CD4-positive, alpha-beta T cell treated with Interleukin-17A for 4 hours (primary cell): ENCODE measurements at regions not wholly inside any gene's neighbourhood (a gene's known extent, or its start where the extent isn't known, plus 50 kb on each side); places are given as distances from the start of the nearest gene placed in this dataset.

Source experiments
- DNase-seq: peaks from one replicate; pipeline ENCODE4 v3.0.0-alpha.2; 2020; ENCODE audit warnings: mixed read lengths

DNA sequence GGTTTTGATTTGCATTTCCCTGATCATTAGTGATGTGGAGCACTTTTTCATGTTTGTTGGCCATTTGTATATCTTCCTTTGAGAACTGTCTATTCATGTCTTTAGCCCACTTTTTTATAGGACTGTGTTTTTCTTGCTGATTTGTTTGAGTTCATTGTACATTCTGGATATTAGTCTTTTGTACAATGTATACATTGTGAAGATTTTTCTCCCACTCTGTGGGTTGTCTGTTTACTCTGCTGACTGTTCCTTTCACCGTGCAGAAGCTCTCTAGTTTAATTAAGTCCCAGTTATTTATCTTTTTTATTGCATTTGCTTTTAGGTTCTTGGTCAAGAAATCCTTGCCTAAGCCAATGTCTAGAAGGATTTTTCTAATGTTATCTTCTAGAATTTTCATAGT is 91.1 kb upstream of the ATP11B start:
- no peak for DNase-seq

DNA sequence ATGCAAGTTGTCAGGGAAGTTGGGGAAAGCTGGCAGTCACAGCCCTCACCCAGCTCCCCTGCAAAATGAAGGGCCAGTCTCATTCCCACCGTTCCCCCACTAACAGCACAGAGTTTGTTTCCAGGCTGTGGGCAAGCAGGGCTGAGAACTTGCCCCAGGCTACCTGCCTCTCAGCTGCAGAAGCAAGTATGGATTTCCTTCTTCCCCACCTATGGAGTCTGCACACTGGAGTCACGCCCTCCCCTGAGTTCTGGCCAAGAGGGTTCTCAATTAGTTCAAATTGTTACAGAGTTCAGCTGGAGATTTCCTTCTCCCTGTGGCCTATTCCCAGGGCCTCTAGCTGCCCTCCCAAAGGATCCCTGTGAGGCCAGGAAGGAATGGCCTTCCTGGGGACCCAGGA is 90.1 kb upstream of the ATP11B start:
- DNase-seq, result no peak

DNA sequence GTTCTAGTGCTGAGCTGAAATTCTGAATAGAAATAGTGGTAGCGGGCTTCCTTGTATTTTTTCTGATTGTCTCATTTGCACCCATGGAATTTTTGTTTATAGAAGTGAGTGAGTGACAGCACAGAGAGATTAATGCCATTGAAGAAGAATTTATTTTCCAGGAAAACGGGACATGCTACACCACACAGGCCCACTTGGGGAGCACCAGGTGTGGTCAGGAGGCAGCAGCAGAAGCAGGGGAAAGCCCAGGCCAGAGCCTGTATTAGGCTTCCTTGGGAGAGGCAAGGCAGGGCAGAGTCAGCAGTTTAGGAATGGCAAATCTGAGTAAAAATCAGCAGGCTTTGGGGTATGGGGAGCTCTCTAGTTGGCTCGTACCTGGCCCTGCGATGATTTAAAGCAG is 88.4 kb upstream of the ATP11B start:
- no peak for DNase-seq

DNA sequence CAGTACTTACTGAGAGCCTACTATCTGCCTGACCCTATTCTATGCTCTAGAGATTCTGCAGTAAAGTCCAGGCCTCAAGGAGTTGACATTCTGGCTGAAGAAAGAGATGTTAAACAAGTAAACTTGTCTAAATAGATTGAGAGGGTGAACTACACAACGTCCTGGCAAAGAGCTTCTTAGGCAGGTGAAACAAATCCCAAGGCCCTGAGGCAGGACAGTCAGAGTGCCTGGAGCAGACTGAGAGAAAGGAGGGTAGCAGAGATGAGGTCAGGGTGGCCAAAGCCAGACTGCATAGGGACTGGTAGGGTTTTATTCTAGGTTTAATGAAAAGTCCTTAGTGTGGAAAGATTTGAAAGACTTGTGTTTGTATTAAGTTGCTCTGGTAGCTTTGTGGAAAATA is 84.5 kb upstream of the ATP11B start:
- no peak for DNase-seq

DNA sequence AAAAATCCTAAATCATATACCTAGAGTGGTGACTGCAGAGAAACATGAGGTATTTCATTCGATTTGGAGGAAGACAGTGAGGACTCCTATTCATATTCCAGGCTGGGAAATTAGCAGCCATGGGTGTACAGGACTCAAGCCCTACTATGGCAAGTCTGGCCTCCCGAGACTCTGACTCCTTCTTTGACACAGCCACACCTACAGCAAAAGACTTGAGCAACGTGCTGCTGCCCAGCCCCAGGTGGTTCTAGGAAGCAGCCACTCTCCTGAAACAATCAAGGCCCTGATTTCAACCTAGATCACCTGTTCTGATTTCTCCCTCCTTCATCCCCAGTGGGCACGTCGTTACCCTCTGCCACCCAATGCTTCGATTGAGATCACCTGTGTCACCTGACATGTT is 84.0 kb upstream of the ATP11B start:
- DNase-seq, result no peak

DNA sequence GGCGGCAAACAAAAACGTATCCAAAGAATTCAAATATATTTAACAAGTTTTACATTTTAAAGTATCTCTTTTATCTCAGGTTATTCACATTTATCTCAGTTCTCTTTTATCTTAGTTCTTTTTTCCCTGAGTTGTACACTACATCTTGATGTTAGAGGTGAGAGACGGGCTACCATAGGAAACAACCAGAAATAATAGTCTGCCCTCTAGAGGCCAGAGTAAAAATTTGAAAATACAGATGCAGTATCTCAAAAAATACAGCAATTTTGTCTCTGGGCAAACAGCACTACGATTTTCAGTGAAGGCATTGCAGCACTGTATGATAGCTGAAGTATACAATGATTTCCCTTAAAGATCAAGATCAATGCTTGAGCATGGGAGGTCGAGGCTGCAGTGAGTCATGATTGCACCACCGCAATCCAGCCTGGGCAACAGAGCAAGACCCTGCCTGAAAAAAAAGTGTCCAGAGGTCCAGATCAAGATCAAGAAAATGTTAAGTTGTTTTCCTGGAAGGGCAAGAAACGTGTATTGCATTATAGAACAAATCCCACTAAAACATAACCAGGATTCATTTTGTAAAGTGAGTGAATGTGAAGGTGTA is 82.6 kb upstream of the ATP11B start:
- DNase-seq, result no peak

DNA sequence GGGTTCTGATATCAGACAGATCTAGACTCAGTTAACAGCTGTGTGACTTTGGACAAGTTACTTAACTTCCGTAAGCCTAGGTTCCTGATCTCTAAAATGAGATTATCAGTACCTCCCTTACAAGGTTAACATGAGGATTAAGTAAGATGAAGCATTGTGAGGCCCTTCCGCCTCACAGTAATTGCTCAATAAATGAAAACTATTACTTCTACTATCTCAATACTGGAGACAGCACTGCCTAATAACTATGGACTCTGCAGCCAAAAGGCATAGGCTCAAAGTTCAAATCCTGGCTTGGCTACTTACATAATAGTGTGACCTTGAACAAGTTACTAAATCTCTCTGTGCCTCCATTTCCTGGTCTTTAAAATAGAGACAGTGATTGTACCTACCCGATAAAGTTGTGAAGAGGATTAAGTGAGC is 82.0 kb upstream of the ATP11B start:
- no peak for DNase-seq

DNA sequence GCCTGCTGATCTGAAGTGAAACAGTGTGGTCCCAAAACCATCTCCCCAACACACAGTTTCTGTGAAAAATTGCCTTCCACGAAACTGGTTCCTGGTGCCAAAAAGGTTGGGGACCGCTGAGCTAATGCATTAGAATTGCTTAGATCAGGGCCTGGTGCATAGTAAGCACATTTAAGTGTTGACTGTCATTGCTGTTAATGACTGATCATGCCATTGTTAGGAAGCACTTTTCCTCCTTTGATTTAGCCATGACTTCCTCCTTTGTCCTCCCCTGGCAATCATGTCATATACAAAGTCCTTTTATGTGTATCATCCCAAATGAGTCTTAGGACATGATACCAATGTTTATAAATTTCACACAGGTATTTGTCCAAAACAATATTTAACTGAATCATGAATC is 81.5 kb upstream of the ATP11B start:
- DNase-seq, result no peak

DNA sequence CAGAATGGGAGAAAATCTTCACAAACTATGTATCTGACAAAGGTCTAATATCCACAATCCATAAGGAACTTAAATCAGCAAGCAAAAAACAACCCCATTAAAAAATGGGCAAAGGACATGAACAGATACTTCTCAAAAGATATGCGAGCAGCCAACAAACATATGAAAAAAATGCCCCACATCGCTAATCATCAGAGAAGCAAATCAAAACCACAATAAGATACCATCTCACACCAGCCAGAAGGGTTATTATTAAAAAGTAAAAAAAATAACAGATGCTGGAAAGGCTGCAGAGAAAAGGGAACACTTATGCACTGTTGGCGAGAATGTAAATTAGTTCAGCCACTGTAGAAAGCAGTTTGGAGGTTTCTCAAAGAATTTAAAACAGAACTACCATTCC is 80.2 kb upstream of the ATP11B start:
- DNase-seq, result no peak

DNA sequence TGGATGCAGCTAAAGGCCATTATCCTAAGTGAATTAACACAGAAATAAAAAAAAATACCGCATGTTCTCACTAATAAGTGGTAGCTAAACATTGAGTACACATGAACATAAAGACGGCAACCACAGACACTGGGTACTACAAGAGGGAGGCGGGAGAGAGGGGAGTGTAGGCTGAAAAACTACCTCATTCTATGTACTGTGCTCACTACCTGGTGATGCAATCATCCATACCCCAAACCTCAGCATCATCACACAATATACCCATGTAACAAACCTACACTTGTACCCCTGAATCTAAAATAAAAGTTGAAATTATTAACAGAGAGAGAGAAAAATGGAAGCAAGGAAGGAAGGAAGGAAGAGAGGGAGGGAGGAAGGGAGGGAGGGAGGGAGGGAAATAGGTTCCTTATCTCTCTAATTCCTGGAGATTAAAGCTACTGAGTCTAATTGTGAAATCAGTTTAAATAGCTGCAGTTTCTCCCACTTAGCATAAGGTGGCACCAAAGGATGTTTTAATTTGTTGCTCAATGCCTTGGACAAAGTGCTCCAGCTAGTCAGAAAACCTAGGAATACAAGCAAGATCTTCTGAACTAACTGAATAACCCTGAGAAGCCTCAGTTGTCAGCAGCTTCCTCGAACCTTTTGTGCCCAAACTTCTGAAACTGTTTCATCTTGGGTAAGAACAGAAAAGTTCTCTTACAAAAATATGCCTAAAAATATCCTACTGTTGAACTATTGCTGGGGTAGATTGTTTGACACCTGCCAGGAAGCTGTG is 79.4 kb upstream of the ATP11B start:
- DNase-seq, result no peak

DNA sequence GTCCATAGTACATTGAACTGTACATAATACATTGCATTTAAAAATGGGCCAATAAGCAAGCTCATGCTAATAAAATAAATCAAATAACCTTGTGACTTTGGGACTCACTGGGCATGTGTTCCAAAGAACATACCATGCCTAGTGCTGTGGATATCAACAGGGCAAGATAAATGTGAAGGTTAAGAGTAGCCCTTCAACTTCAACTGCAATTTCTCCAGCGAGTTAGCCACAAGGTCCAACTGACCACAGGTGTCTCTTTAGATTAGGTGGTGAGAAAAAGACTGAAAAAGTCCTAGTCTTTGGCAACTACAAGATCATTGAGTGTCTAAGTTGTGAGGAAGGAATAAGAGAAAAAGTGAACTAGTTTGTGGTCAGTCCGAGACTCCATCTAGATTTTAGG is 78.3 kb upstream of the ATP11B start:
- no peak for DNase-seq

DNA sequence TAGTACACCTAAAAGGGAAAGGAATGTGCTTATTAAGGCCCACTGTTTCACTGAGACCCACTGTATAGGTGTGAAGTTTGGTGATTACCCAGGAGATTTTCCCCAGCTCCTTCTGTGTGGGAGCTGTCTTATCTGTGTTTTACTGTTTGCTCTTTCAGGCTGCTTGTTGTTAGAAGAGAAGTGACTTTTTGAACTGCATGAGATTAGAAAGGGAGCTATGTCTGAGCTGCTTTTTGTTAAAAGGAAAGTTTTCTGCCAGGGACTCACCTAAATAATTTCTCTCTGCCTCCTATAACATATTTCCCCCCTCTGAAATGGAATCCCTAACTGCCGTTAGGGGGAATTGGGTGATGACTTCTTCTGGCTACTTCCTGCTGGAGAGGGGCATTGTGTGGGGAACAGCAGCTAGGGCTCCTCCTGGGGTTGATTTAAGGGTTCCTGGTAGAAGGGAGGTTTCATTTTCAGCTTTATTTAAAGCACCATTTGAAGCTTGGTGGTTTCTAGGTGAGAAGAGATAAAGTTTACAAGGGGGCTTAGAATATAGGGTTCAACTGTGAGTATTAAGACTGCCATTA is 77.1 kb upstream of the ATP11B start:
- no peak for DNase-seq

DNA sequence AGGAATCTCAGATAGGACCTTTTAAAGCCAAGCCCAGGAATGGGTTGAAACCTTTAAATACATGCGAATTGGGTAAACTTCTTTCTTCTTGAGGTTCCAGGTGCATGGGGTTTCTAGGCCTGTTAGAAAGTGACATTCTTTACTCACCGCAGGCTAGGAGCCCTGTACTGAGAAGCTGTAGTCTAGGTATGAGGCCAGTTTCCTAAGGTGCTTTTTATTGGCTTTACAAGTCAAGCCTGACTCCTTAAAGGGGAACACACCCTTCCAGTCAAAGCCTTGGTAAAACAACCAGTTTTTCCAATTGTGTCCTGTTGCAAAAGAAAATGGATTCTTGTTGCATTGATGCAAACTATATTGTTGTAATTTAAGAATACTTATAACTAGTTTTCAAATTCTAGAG is 76.1 kb upstream of the ATP11B start:
- DNase-seq, result no peak

DNA sequence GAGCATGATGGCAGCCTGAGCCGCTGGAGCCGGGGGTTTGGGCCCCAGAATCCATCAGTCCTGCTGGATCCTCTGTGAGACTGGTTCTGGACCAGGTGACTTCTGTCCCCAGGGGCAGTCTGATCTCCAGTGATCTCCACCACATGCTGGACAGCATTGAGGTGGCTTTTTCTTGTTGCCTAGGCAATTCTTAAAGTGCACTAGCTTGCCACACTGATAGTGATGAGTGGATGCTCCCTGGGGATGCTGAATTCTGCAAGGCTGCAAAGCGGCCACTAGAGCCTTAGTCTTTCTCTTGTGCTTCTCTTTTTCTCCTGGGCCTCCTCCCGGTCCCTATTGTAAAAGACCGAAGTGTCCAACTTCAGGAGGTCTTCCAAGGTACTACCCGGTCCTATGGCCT is 70.4 kb upstream of the ATP11B start:
- DNase-seq, result no peak

DNA sequence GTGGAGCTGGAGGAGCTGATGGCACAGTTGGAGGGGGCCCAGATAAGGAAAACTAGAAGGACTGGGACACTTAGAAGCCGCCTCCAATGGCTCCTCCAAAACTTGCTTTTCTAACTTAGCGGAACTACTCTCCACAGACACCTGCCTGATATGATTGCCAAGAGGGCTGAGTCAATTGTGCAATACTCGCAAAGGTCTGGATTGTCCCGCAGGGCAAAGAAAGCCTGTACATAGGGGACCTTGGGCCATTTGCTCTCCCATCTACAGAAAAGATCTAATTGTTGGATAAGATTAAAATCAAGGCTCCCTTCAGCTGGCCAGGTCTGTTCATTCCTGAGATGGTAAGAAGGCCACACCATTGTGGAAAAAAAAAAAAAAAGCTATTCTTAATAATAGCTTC is 69.7 kb upstream of the ATP11B start:
- no peak for DNase-seq

DNA sequence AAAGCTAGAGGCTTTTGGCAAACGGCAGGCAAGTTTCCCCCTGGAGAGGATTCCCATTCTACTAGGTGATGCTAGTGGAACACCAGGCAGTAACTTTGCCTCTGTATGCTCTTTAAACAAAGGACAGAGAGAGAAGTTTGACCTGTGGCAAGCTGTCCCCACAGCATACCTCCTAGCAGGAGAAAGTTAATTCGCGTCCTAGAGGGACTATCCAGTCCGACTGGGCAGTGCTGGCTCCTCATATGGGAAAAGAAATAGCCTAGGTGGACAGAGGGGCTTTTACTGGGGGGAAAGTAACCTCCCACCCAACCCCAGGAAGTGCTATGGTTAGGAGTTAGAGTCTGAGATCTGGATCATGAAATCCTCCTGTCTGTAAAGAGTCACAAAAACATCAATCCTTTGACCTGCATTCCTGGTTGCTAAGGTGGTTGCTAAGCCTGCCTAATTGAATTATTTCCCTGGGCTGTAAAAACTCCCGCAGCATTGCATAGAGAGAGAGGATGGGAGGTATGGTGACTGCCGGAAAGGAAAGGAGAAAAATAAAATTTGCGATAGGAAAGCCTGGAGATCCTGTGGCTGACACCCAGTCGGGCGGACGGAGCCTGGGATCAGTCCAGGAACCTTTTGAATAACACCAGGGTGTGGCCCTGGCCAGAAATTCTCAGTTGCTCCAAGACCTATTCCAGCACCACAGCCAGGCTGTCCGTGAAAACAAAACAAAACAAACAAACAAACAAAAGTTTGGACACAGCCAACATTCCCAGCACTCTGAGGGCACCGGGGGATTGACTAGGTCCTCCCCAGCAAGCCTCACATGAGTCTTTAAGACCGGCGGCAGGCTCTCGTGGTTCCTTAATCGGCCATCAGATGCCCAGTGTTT is 67.7 kb upstream of the ATP11B start:
- DNase-seq, result no peak

DNA sequence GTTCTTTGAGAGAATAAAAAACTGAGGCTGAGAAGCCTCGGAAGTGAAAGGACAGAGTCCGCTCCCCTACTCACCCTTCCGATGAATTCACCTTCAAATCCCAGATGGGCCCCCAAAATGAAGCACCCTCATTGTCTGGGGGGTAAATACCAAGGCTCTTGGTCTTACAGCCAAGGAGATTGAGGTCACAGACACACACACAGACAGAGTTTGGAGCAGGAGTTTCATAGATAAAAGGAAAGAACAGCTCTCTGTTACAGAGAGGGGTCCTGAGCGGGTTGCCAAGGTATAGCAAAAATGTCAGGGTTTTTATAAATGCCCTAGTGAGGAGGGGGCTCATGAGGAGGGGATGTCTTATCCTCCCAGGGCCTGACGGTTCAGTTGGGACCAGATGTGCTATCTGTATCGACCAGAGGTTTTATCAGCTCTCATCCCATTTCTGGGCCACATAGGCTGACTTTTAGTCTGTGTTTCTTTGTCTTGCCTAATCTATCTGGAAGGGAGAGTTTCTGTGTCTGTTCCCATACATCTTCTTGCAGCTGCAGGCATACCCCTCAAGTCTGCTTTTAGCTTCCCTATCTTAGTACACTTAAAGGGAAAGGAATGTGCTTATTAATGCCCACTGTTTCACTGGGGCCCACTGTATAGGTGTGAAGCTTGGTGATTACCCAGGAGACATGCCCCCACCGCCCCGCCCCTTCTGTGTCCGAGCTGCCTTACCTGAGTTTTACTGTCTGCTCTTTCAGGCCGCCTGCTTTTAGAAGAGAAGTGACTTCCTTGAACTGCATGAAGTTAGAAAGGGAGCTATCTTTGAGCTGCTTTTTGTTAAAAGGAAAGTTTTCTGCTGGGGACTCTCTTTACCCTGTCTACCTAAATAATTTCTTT is 66.8 kb upstream of the ATP11B start:
- DNase-seq, result no peak

DNA sequence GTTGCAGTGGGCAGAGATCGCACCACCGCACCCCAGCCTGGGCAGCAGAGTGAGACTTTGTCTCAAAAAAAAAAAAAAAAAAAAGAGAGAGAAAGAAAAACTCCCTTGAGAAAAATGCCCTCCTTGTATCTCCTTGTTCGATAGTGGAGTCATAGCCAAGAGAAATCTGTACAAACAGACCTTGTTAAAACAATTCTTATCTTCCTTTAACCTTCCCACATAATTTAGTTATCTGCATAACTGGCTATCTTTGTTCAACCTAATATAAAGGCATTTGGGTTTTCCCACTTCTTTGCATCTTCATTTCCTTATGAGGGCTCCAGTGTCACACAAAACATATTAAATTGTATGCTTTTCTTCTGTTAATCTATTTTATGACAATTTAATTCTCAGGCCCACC is 65.1 kb upstream of the ATP11B start:
- DNase-seq, result no peak

DNA sequence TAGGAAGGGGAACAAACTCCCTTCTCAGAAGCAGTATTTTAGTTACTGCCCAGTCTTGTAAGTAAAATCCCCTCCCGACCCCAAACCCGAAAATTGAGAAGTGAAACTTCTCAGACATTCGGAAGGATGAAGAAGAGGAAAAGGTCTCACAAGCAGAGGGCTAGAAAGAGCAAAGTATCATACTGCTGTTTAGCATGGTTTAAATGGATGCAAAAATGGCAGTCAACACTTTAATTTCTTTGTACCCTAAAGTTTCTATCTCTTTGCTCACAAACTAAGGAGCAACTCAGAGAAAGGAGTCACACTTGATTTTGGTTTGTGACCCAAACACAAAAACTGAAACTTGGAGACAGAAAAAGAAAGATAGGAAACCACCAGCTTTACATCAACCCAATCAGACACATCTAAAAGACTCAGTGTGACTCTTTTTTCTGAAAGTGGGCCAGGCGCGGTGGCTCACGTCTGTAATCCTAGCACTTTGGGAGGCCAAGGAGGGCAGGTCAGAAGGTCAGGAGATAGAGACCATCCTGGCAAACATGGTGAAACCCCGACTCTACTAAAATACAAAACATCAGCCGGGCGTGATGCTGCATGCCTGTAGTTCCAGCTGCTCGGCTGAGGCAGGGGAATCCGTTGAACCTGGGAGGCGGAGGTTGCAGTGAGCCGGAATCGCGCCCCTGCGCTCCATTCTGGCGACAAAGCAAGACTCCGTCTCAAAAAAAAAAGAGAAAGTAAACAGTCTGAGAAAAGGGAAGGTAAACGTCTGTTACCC is 63.2 kb upstream of the ATP11B start:
- DNase-seq, result no peak

DNA sequence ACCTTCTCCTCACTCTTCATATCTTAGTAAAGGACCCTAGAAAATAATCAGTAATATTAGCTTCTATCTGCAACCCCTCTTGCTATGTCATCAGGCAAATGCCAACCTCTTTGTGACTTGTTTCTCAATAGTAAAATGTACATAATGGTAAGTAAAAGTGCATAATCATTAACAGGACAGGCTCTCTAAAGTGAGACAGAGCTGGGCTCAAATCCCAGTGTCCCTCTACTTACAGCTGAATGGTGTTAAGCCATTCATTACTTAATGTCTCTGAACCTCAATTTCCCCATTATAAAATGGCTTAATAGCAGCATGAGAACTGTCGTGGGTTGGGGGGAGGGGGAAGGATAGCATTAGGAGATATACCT is 62.6 kb upstream of the ATP11B start:
- DNase-seq, result no peak

DNA sequence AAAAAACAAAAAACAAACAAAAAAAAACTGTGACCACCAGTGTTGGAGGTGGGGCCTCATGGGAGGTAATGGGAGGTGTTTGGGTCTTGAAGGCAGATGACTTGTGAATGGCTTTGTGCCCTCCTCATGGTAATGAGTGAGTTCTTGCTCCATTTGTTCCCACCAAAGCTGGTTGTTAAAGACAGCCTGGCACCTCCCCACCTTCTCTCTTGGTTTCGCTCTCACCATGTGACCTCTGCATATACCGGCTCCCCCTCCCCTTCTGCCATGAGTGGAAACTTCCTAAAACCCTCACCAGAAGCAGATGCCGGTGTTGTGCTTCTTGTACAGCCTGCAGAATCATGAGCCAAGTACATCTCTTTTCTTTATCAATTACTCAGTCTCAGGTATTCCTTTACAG is 61.5 kb upstream of the ATP11B start:
- DNase-seq, result no peak
